HEK293T (cell line): ENCODE measurements at regions not wholly inside any gene's neighbourhood (a gene's known extent, or its start where the extent isn't known, plus 50 kb on each side); places are given as distances from the start of the nearest gene placed in this dataset.
"Not testable (repeated sequence)": the region's sequence is repeated elsewhere in the genome, so short reads cannot be mapped to it uniquely, and the experiment has no call there.

Experiments used
- BHLHE40 ChIP-seq: fragments of 450-650 bp; IDR thresholded peaks from 2 replicates; pipeline ENCODE4 v1.6.1; 2016; ENCODE audit warnings: mild to moderate bottlenecking, moderate library complexity, borderline replicate concordance
- ELF4 ChIP-seq: fragments of 450-650 bp; IDR thresholded peaks from 2 replicates; pipeline ENCODE4 v1.6.1; 2017; ENCODE audit warnings: antibody characterized with exemption
- FOXA1 ChIP-seq: fragments of 450-650 bp; IDR thresholded peaks from 2 replicates; pipeline ENCODE4 v1.6.1; 2016; ENCODE audit warnings: mild to moderate bottlenecking
- FOXM1 ChIP-seq: fragments of 450-650 bp; IDR thresholded peaks from 2 replicates; pipeline ENCODE4 v1.6.1; 2017; ENCODE audit warnings: mild to moderate bottlenecking, borderline replicate concordance
- HDGF ChIP-seq: fragments of 450-650 bp; IDR thresholded peaks from 2 replicates; pipeline ENCODE4 v1.6.1; 2017; ENCODE audit warnings: antibody characterized with exemption, borderline replicate concordance
- LEF1 ChIP-seq: fragments of 450-650 bp; IDR thresholded peaks from 2 replicates; pipeline ENCODE4 v1.6.1; 2017; ENCODE audit warnings: mild to moderate bottlenecking, borderline replicate concordance
- NFRKB ChIP-seq: fragments of 450-650 bp; IDR thresholded peaks from 2 replicates; pipeline ENCODE4 v1.6.1; 2016; ENCODE audit warnings: mild to moderate bottlenecking, moderate library complexity
- SP1 ChIP-seq: fragments of 450-650 bp; IDR thresholded peaks from 2 replicates; pipeline ENCODE4 v1.6.1; 2017
- SUZ12 ChIP-seq: fragments of 450-650 bp; IDR thresholded peaks from 2 replicates; pipeline ENCODE4 v1.6.1; 2016; ENCODE audit warnings: mild to moderate bottlenecking
- TARDBP ChIP-seq: fragments of 450-650 bp; IDR thresholded peaks from 2 replicates; pipeline ENCODE4 v1.6.1; 2016

DNA sequence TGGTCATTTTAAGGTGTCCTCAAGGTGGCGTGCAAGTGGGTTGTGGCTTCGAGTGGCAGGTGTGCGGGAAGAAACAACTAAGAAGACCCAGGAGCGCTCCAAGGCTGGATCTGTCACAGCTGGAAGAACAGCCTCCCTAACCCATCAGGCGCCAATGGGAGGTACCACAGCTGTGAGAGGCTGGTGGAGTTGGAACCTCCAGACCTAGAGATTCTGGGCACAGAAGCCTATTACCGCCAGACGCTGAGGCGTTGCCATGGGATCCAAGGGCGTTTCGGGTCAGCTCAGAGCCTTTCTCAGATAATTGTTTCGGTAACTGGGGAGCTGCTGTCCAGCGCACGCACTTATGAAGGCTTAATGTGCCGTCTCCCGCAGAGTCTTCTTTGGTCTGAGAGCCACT, 156.7 kb upstream of the ZNG1E start:
- not testable (repeated sequence) for TF ChIP-seq TARDBP, NFRKB, HDGF, FOXA1, SUZ12, BHLHE40, LEF1, FOXM1, SP1, ELF4
